ENCODE measurements at regions not wholly inside any gene's neighbourhood (a gene's known extent, or its start where the extent isn't known, plus 50 kb on each side); places are given as distances from the start of the nearest gene placed in this dataset.

DNA sequence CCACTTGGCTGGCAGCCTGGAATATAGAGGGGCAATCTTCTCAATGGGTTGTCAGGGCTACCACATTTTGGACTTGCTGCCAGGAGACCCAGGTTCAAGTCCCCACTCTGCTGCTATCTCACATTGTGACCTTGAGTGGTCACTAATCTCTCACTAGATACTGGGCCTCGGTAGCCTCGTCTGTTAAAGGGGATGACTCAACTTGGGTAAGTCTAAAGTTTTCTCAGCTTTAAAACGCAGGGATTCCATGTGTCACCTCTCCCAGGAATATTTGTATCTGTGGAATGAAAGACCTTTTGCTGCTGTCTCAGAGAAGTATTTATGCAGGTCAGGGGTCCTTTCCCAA lies 86.3 kb downstream of the SEMA4F start:
- TF ChIP-seq, protein P1, sequence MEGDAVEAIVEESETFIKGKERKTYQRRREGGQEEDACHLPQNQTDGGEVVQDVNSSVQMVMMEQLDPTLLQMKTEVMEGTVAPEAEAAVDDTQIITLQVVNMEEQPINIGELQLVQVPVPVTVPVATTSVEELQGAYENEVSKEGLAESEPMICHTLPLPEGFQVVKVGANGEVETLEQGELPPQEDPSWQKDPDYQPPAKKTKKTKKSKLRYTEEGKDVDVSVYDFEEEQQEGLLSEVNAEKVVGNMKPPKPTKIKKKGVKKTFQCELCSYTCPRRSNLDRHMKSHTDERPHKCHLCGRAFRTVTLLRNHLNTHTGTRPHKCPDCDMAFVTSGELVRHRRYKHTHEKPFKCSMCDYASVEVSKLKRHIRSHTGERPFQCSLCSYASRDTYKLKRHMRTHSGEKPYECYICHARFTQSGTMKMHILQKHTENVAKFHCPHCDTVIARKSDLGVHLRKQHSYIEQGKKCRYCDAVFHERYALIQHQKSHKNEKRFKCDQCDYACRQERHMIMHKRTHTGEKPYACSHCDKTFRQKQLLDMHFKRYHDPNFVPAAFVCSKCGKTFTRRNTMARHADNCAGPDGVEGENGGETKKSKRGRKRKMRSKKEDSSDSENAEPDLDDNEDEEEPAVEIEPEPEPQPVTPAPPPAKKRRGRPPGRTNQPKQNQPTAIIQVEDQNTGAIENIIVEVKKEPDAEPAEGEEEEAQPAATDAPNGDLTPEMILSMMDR (conservative IDR thresholded peaks at IDR 0.05; ENCODE audit: low read depth, low read length): no peak
- no peak for TF ChIP-seq EZH2 (IDR thresholded peaks at IDR 0.05; ENCODE audit: low read length, unreplicated experiment)
- TF ChIP-seq EZH2phosphoT487 (IDR thresholded peaks at IDR 0.05; ENCODE audit: borderline replicate concordance, low read length): no peak

Data from PC-3 (cell line).